ENCODE measurements at regions not wholly inside any gene's neighbourhood (a gene's known extent, or its start where the extent isn't known, plus 50 kb on each side); places are given as distances from the start of the nearest gene placed in this dataset.

DNA sequence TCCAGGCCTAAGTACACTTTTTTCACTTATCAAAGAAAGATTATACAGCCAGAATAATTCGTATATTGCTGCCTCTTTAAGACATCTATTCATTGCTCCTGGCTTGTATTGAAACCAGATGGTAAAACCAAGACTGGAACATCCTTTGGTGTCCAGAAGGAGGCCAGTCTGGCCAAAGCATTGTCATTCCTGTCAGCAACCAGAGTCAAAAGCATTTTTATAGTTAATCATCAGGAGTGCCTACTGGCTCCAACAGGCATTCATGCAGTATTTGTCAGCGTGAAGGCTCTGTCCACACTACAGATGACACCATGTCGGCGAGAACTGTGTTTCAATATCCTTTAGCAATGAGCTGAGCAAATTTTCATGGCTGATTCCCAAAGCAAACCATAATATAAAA, 118.0 kb upstream of the G2E3 start:
- intact Hi-C loops (cut with micrococcal nuclease; ENCODE audit: unreplicated experiment) = loop anchor here (5.0 to 10.0 kb wide), 3 partner anchors 216 to 1689 kb away; no protein-coding TSS in a partner anchor
- POLR2A ChIA-PET (ENCODE audit: low non-redundant PET) = no interaction called here
- CTCF ChIA-PET = no interaction called here

DNA sequence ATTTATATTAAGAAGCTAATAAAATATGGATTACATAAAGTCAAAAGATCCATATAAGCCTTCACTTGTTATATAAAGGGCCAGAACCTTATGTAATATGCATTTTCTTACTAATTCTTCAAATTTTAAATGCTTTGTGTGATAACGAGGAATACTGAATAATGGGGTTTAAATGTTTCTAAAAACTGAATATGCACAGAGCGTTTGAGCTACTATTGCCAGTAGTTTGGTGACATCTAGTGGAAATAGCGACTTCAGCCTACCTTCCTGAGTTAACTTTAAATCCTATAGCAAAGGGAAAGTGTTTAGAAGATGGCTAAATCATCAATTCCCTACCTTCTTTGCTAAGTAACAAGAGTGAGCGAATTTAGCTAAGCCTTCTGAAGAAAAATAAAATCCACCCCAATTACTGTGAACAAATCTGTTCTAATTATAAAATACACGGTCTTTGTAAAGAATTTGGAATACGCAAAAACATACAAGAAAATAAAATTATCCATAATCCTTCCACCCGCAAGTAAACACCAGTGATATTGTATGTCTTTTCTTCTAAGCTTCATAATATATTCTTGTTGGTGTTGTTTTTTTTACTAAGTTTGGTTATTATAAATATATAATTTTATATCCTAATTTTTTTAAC, 115.5 kb upstream of the G2E3 start:
- H3K27ac ChIP-seq (ENCODE audit: low read depth, low read length, poor library complexity, severe bottlenecking) = no peak overlapping the region
- H3K4me3 ChIP-seq (ENCODE audit: low read depth, low read length, poor library complexity, severe bottlenecking) = no peak overlapping the region
- H3K36me3 ChIP-seq (ENCODE audit: insufficient read depth, low read length, poor library complexity, severe bottlenecking) = no peaks in the 10 kb centered on the region
- peak; percentile 59 for DNase-seq (ENCODE audit: low spot score)
- H3K27me3 ChIP-seq (replicated peaks; ENCODE audit: insufficient read depth, low read depth, low read length, poor library complexity) = peaks cover 39% of the 10 kb centered on the region
- H3K9me3 ChIP-seq (ENCODE audit: low read depth, low read length, poor library complexity, severe bottlenecking) = no peaks in the 10 kb centered on the region
- CTCF ChIA-PET = interaction anchor here (0.7 to 1.0 kb wide), 2 partner anchors 173 to 177 kb away, joined by 4 read pairs; no protein-coding TSS in a partner anchor
- intact Hi-C loops (cut with micrococcal nuclease; ENCODE audit: unreplicated experiment) = loop anchor here (5.0 to 10.0 kb wide), 3 partner anchors 219 to 1691 kb away; no protein-coding TSS in a partner anchor
- BruUV-seq (replicated peaks) = no TSS peak
- POLR2A ChIA-PET (ENCODE audit: low non-redundant PET) = no interaction called here
- H3K4me1 ChIP-seq (ENCODE audit: insufficient read depth, low read length, poor library complexity, severe bottlenecking) = no peaks in the 10 kb centered on the region
- TF ChIP-seq, protein P1, sequence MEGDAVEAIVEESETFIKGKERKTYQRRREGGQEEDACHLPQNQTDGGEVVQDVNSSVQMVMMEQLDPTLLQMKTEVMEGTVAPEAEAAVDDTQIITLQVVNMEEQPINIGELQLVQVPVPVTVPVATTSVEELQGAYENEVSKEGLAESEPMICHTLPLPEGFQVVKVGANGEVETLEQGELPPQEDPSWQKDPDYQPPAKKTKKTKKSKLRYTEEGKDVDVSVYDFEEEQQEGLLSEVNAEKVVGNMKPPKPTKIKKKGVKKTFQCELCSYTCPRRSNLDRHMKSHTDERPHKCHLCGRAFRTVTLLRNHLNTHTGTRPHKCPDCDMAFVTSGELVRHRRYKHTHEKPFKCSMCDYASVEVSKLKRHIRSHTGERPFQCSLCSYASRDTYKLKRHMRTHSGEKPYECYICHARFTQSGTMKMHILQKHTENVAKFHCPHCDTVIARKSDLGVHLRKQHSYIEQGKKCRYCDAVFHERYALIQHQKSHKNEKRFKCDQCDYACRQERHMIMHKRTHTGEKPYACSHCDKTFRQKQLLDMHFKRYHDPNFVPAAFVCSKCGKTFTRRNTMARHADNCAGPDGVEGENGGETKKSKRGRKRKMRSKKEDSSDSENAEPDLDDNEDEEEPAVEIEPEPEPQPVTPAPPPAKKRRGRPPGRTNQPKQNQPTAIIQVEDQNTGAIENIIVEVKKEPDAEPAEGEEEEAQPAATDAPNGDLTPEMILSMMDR (conservative IDR thresholded peaks at IDR 0.05; ENCODE audit: low read depth, low read length) = peak; percentile 69
- no peak for TF ChIP-seq EZH2 (IDR thresholded peaks at IDR 0.05; ENCODE audit: borderline replicate concordance, low read depth, low read length, poor library complexity, severe bottlenecking)

More for the DNA sequence above, 118.0 kb upstream of the G2E3 start:
- Histone ChIP-seq H3K4me1 (ENCODE audit: insufficient read depth, low read length, poor library complexity, severe bottlenecking) (no peaks in the 10 kb centered on the region), H3K36me3 (ENCODE audit: insufficient read depth, low read length, poor library complexity, severe bottlenecking) (no peaks in the 10 kb centered on the region), H3K27ac (ENCODE audit: low read depth, low read length, poor library complexity, severe bottlenecking) (no peak overlapping the region), H3K27me3 (replicated peaks; ENCODE audit: insufficient read depth, low read depth, low read length, poor library complexity) (peaks cover 35% of the 10 kb centered on the region), H3K9me3 (ENCODE audit: low read depth, low read length, poor library complexity, severe bottlenecking) (no peaks in the 10 kb centered on the region), H3K4me3 (ENCODE audit: low read depth, low read length, poor library complexity, severe bottlenecking) (no peak overlapping the region)
- BruUV-seq (replicated peaks) = no TSS peak
- TF ChIP-seq, protein P1 (conservative IDR thresholded peaks at IDR 0.05; ENCODE audit: low read depth, low read length) = no peak
- no peak for TF ChIP-seq EZH2 (IDR thresholded peaks at IDR 0.05; ENCODE audit: borderline replicate concordance, low read depth, low read length, poor library complexity, severe bottlenecking)
- no peak for DNase-seq (ENCODE audit: low spot score)

DNA sequence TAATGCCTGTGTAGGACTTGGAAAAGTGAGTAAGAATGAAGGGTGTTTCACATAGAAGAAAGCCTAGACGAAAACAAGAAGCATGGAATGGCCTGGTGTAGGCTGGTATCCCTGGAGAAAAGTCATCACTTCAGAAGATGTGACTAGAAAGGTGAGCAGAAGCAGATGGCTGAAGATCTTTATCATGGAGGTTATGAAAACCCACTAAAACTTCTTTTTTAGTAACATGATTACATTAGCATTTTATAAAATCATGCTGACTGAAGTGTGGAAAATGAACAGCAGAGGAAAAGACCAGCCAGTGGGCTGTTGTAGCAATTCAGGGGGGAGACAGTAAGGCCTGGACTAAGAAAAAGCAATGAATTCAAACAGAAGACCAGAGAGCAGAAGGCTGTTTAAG, 114.5 kb upstream of the G2E3 start:
- no peak for DNase-seq (ENCODE audit: low spot score)
- Histone ChIP-seq H3K4me1 (ENCODE audit: insufficient read depth, low read length, poor library complexity, severe bottlenecking) (no peaks in the 10 kb centered on the region), H3K9me3 (ENCODE audit: low read depth, low read length, poor library complexity, severe bottlenecking) (no peaks in the 10 kb centered on the region), H3K27me3 (replicated peaks; ENCODE audit: insufficient read depth, low read depth, low read length, poor library complexity) (peaks cover 39% of the 10 kb centered on the region), H3K36me3 (ENCODE audit: insufficient read depth, low read length, poor library complexity, severe bottlenecking) (no peaks in the 10 kb centered on the region), H3K27ac (ENCODE audit: low read depth, low read length, poor library complexity, severe bottlenecking) (no peak overlapping the region), H3K4me3 (ENCODE audit: low read depth, low read length, poor library complexity, severe bottlenecking) (no peak overlapping the region)
- POLR2A ChIA-PET (ENCODE audit: low non-redundant PET) = no interaction called here
- BruUV-seq (replicated peaks) = no TSS peak
- CTCF ChIA-PET = no interaction called here
- TF ChIP-seq, protein P1 (conservative IDR thresholded peaks at IDR 0.05; ENCODE audit: low read depth, low read length) = no peak
- no peak for TF ChIP-seq EZH2 (IDR thresholded peaks at IDR 0.05; ENCODE audit: borderline replicate concordance, low read depth, low read length, poor library complexity, severe bottlenecking)
- intact Hi-C loops (cut with micrococcal nuclease; ENCODE audit: unreplicated experiment) = loop anchor here (5.0 to 10.0 kb wide), 3 partner anchors 220 to 1692 kb away; no protein-coding TSS in a partner anchor
